H1 (cell line): ENCODE measurements at regions not wholly inside any gene's neighbourhood (a gene's known extent, or its start where the extent isn't known, plus 50 kb on each side); places are given as distances from the start of the nearest gene placed in this dataset.

ENCODE experiments used
- CTCF ChIA-PET: fragments of 300-600 bp; sonication (Branson Sonifier 250); formaldehyde crosslinking; loops from one replicate; lab custom pipeline; 2021; ENCODE audit not compliant: partially characterized antibody; lab: Charles Lee
- POLR2A ChIA-PET: fragments of 300-600 bp; sonication (Branson Sonifier 250); formaldehyde crosslinking; loops from one replicate; lab custom pipeline; 2021; ENCODE audit warnings: inconsistent platforms; ENCODE audit not compliant: partially characterized antibody; lab: Charles Lee
- DNase-seq, 2 experiments: peaks; one replicate each; pipeline versions ENCODE4 v3.0.0 to v3.0.0-alpha.2; 2010 to 2022; ENCODE audit warnings: low spot score in 2 of 2, low read depth in 1 of 2, mixed read lengths in 1 of 2
- FAIRE-seq: peaks from 2 replicates; lab custom pipeline; 2011; peaks lifted over from hg19 to GRCh38; lab: Jason Lieb, UNC
- H2AFZ ChIP-seq: 2 replicates; pipeline ENCODE4 v1.8.1; 2012; ENCODE audit warnings: low read length, inconsistent platforms
- H2AK5ac ChIP-seq: 2 replicates; pipeline ENCODE4 v1.6.1; 2013; ENCODE audit warnings: low read depth, low read length
- H2BK120ac ChIP-seq: replicated peaks from 2 replicates; pipeline ENCODE3; 2013; ENCODE audit warnings: low read depth, low read length, inconsistent platforms
- H2BK12ac ChIP-seq: 2 replicates; pipeline ENCODE4 v1.6.1; 2013; ENCODE audit warnings: low read depth, low read length
- H2BK15ac ChIP-seq: 2 replicates; pipeline ENCODE4 v1.6.1; 2013; ENCODE audit warnings: low read length
- H2BK20ac ChIP-seq: 2 replicates; pipeline ENCODE4 v1.6.1; 2013; ENCODE audit warnings: low read length
- H2BK5ac ChIP-seq: 2 replicates; pipeline ENCODE4 v1.6.1; 2013; ENCODE audit warnings: low read depth, low read length
- H3K14ac ChIP-seq: 2 replicates; pipeline ENCODE4 v1.6.1; 2013; ENCODE audit warnings: inconsistent platforms; ENCODE audit not compliant: insufficient read length
- H3K18ac ChIP-seq: 2 replicates; pipeline ENCODE4 v1.6.1; 2013; ENCODE audit warnings: low read length; ENCODE audit errors: extremely low read depth
- H3K23ac ChIP-seq: 2 replicates; pipeline ENCODE4 v1.6.1; 2013; ENCODE audit warnings: inconsistent platforms; ENCODE audit not compliant: insufficient read length
- H3K23me2 ChIP-seq: 2 replicates; pipeline ENCODE4 v1.6.1; 2013; ENCODE audit warnings: low read depth, low read length
- H3K27ac ChIP-seq: 2 replicates; pipeline ENCODE4 v1.6.1; 2011; ENCODE audit warnings: low read depth, low read length, inconsistent platforms
- H3K27me3 ChIP-seq, 4 experiments: replicated peaks in 1 of 4; 1 replicate in 1 of 4; 2 replicates in 3 of 4; pipeline versions ENCODE4 v1.6.1 to v1.8.1; 2011 to 2013; ENCODE audit warnings: low read length in 3 of 4, mild to moderate bottlenecking in 3 of 4, inconsistent platforms in 2 of 4, mixed read lengths in 2 of 4, moderate library complexity in 1 of 4; ENCODE audit not compliant: control insufficient read depth in 3 of 4, insufficient read depth in 3 of 4; ENCODE audit errors: extremely low read depth in 1 of 4
- H3K36me3 ChIP-seq, 4 experiments: 2 replicates each; pipeline versions ENCODE4 v1.6.1 to v1.8.1; 2011 to 2013; ENCODE audit warnings: mild to moderate bottlenecking in 4 of 4, low read length in 3 of 4, moderate library complexity in 2 of 4, control low read depth in 1 of 4, inconsistent platforms in 1 of 4; ENCODE audit not compliant: insufficient read depth in 4 of 4, control insufficient read depth in 2 of 4
- H3K4ac ChIP-seq: replicated peaks from 2 replicates; pipeline ENCODE3; 2013; ENCODE audit warnings: low read length, low read depth, mixed read lengths, inconsistent platforms; ENCODE audit not compliant: insufficient read length
- H3K4me1 ChIP-seq, 4 experiments: replicated peaks in 1 of 4; 1 replicate in 1 of 4; 2 replicates in 3 of 4; pipeline versions ENCODE4 v1.6.1 to v1.8.1; 2011 to 2013; ENCODE audit warnings: low read length in 3 of 4, inconsistent platforms in 2 of 4, mixed read lengths in 1 of 4; ENCODE audit not compliant: insufficient read depth in 4 of 4, control insufficient read depth in 3 of 4
- H3K4me2 ChIP-seq, 2 experiments: 2 replicates each; pipeline versions ENCODE4 v1.6.1 to v1.8.1; 2011 to 2013; ENCODE audit warnings: low read depth in 2 of 2, low read length in 2 of 2, control low read depth in 1 of 2, inconsistent platforms in 1 of 2, mild to moderate bottlenecking in 1 of 2; ENCODE audit not compliant: insufficient read depth in 1 of 2
- H3K4me3 ChIP-seq, 4 experiments: fragments of 200-600, 300-600 bp in 1 of 4; sonication (generic), shearing (Covaris generic), sonication (Bioruptor Twin) in 1 of 4; 2 replicates each; pipeline versions ENCODE4 v1.5.1 to v1.8.1; 2011 to 2016; ENCODE audit warnings: low read length in 4 of 4, low read depth in 3 of 4, control low read depth in 2 of 4, inconsistent platforms in 2 of 4, mild to moderate bottlenecking in 2 of 4, mixed read lengths in 1 of 4, moderate library complexity in 1 of 4; ENCODE audit not compliant: insufficient read depth in 2 of 4; ENCODE audit errors: extremely low read depth in 1 of 4
- H3K56ac ChIP-seq: replicated peaks from 2 replicates; pipeline ENCODE3; 2013; ENCODE audit warnings: low read depth, mild to moderate bottlenecking, mixed read lengths, low read length, inconsistent platforms; ENCODE audit not compliant: insufficient read length
- H3K79me1 ChIP-seq: 2 replicates; pipeline ENCODE4 v1.6.1; 2013; ENCODE audit warnings: low read depth, low read length, control low read depth
- H3K79me2 ChIP-seq, 2 experiments: 2 replicates each; pipeline versions ENCODE4 v1.6.1 to v1.8.1; 2012 to 2013; ENCODE audit warnings: low read length in 2 of 2, mild to moderate bottlenecking in 2 of 2, inconsistent platforms in 1 of 2; ENCODE audit not compliant: insufficient read depth in 2 of 2, control insufficient read depth in 1 of 2
- H3K9ac ChIP-seq, 4 experiments: replicated peaks in 1 of 4; 1 replicate in 1 of 4; 2 replicates in 3 of 4; pipeline versions ENCODE4 v1.6.1 to v1.8.1; 2011 to 2013; ENCODE audit warnings: low read depth in 3 of 4, low read length in 3 of 4, control low read depth in 2 of 4, mild to moderate bottlenecking in 2 of 4, moderate library complexity in 2 of 4, inconsistent platforms in 1 of 4; ENCODE audit errors: extremely low read depth in 1 of 4
- H3K9me3 ChIP-seq, 2 experiments: 2 replicates each; pipeline versions ENCODE4 v1.6.1 to v1.8.1; 2012 to 2013; ENCODE audit warnings: mild to moderate bottlenecking in 2 of 2, moderate library complexity in 2 of 2, control low read depth in 1 of 2, inconsistent platforms in 1 of 2, low read depth in 1 of 2, low read length in 1 of 2, mixed read lengths in 1 of 2; ENCODE audit not compliant: insufficient read depth in 2 of 2
- H4K20me1 ChIP-seq, 2 experiments: replicated peaks in 1 of 2; 2 replicates each; pipeline versions ENCODE3 to v1.8.1; 2011 to 2013; ENCODE audit warnings: inconsistent platforms in 2 of 2, low read length in 2 of 2, mild to moderate bottlenecking in 1 of 2; ENCODE audit not compliant: insufficient read depth in 2 of 2, control insufficient read depth in 1 of 2
- H4K5ac ChIP-seq: 2 replicates; pipeline ENCODE4 v1.6.1; 2013; ENCODE audit warnings: low read length, low read depth, mixed read lengths, inconsistent platforms; ENCODE audit not compliant: insufficient read length
- H4K8ac ChIP-seq: 2 replicates; pipeline ENCODE4 v1.8.0; 2013; ENCODE audit warnings: mild to moderate bottlenecking, moderate library complexity, low read length, inconsistent platforms; ENCODE audit not compliant: insufficient read depth; ENCODE audit errors: extremely low read depth
- H4K91ac ChIP-seq: replicated peaks from 2 replicates; pipeline ENCODE3; 2013; ENCODE audit warnings: low read length, mixed read lengths, inconsistent platforms; ENCODE audit not compliant: insufficient read length
- ASH2L ChIP-seq: fragments of 200-600, 300-600 bp; sonication (generic); IDR thresholded peaks from one replicate; pipeline ENCODE4 v1.7.1; 2017; ENCODE audit warnings: low read length
- BACH1 ChIP-seq: IDR thresholded peaks from 2 replicates; pipeline ENCODE4 v1.6.1; 2012; ENCODE audit warnings: low read length, improper control_type of control experiment
- CEBPB ChIP-seq: IDR thresholded peaks from 2 replicates; pipeline ENCODE4 v1.6.1; 2012; ENCODE audit warnings: low read depth, low read length
- EGR1 ChIP-seq: IDR thresholded peaks from 2 replicates; pipeline ENCODE4 v1.6.1; 2011; ENCODE audit warnings: low read depth, low read length, borderline replicate concordance
- HDAC6 ChIP-seq: IDR thresholded peaks from one replicate; pipeline ENCODE4 v1.7.1; 2012; ENCODE audit warnings: low read depth, mild to moderate bottlenecking, inconsistent platforms, low read length, moderate library complexity
- NANOG ChIP-seq: IDR thresholded peaks from 2 replicates; pipeline ENCODE4 v1.6.1; 2011; ENCODE audit warnings: low read length, low read depth, mild to moderate bottlenecking, inconsistent platforms; ENCODE audit not compliant: insufficient read depth, poor library complexity, severe bottlenecking
- RFX5 ChIP-seq: IDR thresholded peaks from 2 replicates; pipeline ENCODE4 v1.6.1; 2011; ENCODE audit warnings: low read depth, low read length, improper control_type of control experiment, borderline replicate concordance
- SAP30 ChIP-seq: fragments of 300-600 bp; sonication (generic); IDR thresholded peaks from 2 replicates; pipeline ENCODE4 v1.7.1; 2012; ENCODE audit warnings: low read length, moderate library complexity, mild to moderate bottlenecking, inconsistent platforms; ENCODE audit not compliant: insufficient read depth, insufficient replicate concordance
- SIX5 ChIP-seq: IDR thresholded peaks from 2 replicates; pipeline ENCODE4 v1.6.1; 2011; ENCODE audit warnings: mild to moderate bottlenecking, low read depth, low read length
- SRF ChIP-seq: IDR thresholded peaks from 2 replicates; pipeline ENCODE4 v1.6.1; 2011; ENCODE audit warnings: mild to moderate bottlenecking, low read depth, low read length, moderate library complexity
- TBP ChIP-seq: IDR thresholded peaks from 2 replicates; pipeline ENCODE4 v1.6.1; 2011; ENCODE audit warnings: low read depth, low read length, improper control_type of control experiment
- TCF12 ChIP-seq: IDR thresholded peaks from 2 replicates; pipeline ENCODE4 v1.6.1; 2011; ENCODE audit warnings: low read depth, mild to moderate bottlenecking, low read length
- YY1 ChIP-seq: IDR thresholded peaks from 2 replicates; pipeline ENCODE4 v1.6.1; 2011; ENCODE audit warnings: low read depth, mild to moderate bottlenecking, low read length
- ZNF274 ChIP-seq: IDR thresholded peaks from 2 replicates; pipeline ENCODE4 v1.7.0; 2012; ENCODE audit warnings: low read length, borderline replicate concordance; ENCODE audit errors: extremely low read depth
- WGBS, 2 experiments: shearing (Covaris generic) in 1 of 2; methylation state at CpG; one replicate each; pipeline versions ENCODE4 v1.1.6 to v1.1.7; 2013 to 2015; ENCODE audit warnings: low lambda C conversion rate in 2 of 2, mixed read lengths in 2 of 2, inconsistent platforms in 1 of 2, low coverage in 1 of 2, missing lambda C conversion rate in 1 of 2; ENCODE audit not compliant: insufficient replicate concordance in 2 of 2, insufficient coverage in 1 of 2, insufficient read length in 1 of 2; ENCODE audit errors: extremely low coverage in 1 of 2, missing lambda C conversion rate in 1 of 2; 5-methylcytosine and 5-hydroxymethylcytosine counted together
- TF ChIP-seq, protein P1 (sequence below): IDR thresholded peaks from 2 replicates; pipeline ENCODE4 v1.6.1; 2011; ENCODE audit warnings: low read length, improper control_type of control experiment

DNA sequence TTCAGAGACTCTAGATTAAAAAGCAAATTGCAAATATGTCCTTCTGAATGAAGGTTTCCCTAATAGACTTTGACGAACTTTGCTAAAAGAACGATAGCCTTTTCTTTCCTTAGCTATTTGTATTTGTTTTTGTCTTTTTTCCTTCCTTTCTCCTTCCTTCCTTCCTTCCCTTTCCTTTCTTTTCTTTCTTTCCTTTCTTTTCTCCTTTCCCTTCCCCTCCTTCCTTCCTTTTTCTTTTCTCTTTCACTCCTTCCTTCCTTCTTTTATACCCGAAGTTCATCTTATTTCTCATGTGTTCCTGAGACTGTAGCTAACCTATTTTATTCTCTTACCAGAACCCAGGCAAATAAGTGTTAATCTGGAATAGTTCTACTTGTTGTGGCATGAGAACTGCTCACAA is 381.2 kb upstream of the RUNX1 start:
- no peak overlapping the region for H3K23ac ChIP-seq
- no peak overlapping the region for H4K5ac ChIP-seq
- ChIA-PET CTCF (interaction anchor here (1.4 kb wide), 1 partner anchor 10 kb away, joined by 3 read pairs; no protein-coding TSS in a partner anchor), POLR2A (no interaction called here)
- peaks cover 0 to 7% (median 0%) of the 10 kb centered on the region in 4 experiments; a peak in 1 of 8 replicates for H3K36me3 ChIP-seq
- no peak overlapping the region for H3K4ac ChIP-seq
- H2AK5ac ChIP-seq, result no peak overlapping the region
- no peak overlapping the region for H2BK20ac ChIP-seq
- H3K4me3 ChIP-seq, result no peak overlapping the region
- H3K23me2 ChIP-seq, result no peaks in the 10 kb centered on the region
- no peak overlapping the region for H3K4me2 ChIP-seq
- peaks cover 0 to 4% (median 1%) of the 10 kb centered on the region in 4 experiments; a peak in 2 of 7 replicates for H3K4me1 ChIP-seq
- no peak overlapping the region for H3K27ac ChIP-seq
- 90 to 100% methylated on average over 1 to 3 of the region's 3 CpGs for WGBS, 2 experiments
- H2AFZ ChIP-seq, result no peak overlapping the region
- H2BK15ac ChIP-seq, result no peak overlapping the region
- H2BK12ac ChIP-seq, result no peak overlapping the region
- no peaks in the 10 kb centered on the region for H3K27me3 ChIP-seq
- H3K9ac ChIP-seq, result no peak overlapping the region
- FAIRE-seq, result no peak
- H3K18ac ChIP-seq, result no peak overlapping the region
- no peak overlapping the region for H3K56ac ChIP-seq
- no peak overlapping the region for H2BK120ac ChIP-seq
- H3K9me3 ChIP-seq, result peaks cover 11 to 14% of the 10 kb centered on the region in 2 experiments
- H3K79me1 ChIP-seq, result no peaks in the 10 kb centered on the region
- H4K91ac ChIP-seq, result no peak overlapping the region
- no peak overlapping the region for H4K8ac ChIP-seq
- no peak for DNase-seq
- H4K20me1 ChIP-seq, result no peaks in the 10 kb centered on the region
- H3K79me2 ChIP-seq, result no peaks in the 10 kb centered on the region
- no peak overlapping the region for H3K14ac ChIP-seq
- H2BK5ac ChIP-seq, result no peak overlapping the region
- TF ChIP-seq YY1, result no peak
- no peak for TF ChIP-seq HDAC6
- TF ChIP-seq SAP30, result no peak
- TF ChIP-seq TCF12, result no peak
- TF ChIP-seq SRF, result no peak
- TF ChIP-seq, protein P1, sequence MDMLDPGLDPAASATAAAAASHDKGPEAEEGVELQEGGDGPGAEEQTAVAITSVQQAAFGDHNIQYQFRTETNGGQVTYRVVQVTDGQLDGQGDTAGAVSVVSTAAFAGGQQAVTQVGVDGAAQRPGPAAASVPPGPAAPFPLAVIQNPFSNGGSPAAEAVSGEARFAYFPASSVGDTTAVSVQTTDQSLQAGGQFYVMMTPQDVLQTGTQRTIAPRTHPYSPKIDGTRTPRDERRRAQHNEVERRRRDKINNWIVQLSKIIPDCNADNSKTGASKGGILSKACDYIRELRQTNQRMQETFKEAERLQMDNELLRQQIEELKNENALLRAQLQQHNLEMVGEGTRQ, result no peak
- no peak for TF ChIP-seq CEBPB
- TF ChIP-seq NANOG, result no peak
- TF ChIP-seq TBP, result no peak
- no peak for TF ChIP-seq EGR1
- no peak for TF ChIP-seq RFX5
- no peak for TF ChIP-seq BACH1
- TF ChIP-seq SIX5, result no peak
- no peak for TF ChIP-seq ZNF274
- no peak for TF ChIP-seq ASH2L
